HepG2 (cell line): ENCODE measurements at regions not wholly inside any gene's neighbourhood (a gene's known extent, or its start where the extent isn't known, plus 50 kb on each side); places are given as distances from the start of the nearest gene placed in this dataset.

Source experiments
- ATAC-seq: fragments of 200-7000 bp; cut with Tn5 transposase; 3 replicates; pipeline ENCODE4 v1.9.1; 2020; ENCODE audit warnings: mild to moderate bottlenecking, moderate library complexity
- BruUV-seq: library from RNA; stranded (reverse); fragments of 400-500 nt; replicated peaks from 2 replicates; lab custom pipeline; 2021; lab: Mats Ljungman, UMichigan
- CTCF ChIA-PET: fragments of 300-600 bp; formaldehyde crosslinking; extraction: SDS; loops from one replicate; lab custom pipeline; 2021; ENCODE audit warnings: low total read pairs, inconsistent platforms, low intra/inter-chr PET ratio; lab: Yijun Ruan, JAX
- POLR2A ChIA-PET: fragments of 350-600 bp; sonication (Branson Sonifier 250); formaldehyde crosslinking; loops from one replicate; lab custom pipeline; 2020; ENCODE audit warnings: antibody characterized with exemption, inconsistent platforms; lab: Yijun Ruan, JAX
- DNase-seq: peaks from one replicate; pipeline ENCODE4 v3.0.0-alpha.2; 2015; ENCODE audit warnings: low spot score
- FAIRE-seq: peaks from 3 replicates; lab custom pipeline; 2011; peaks lifted over from hg19 to GRCh38; lab: Jason Lieb, UNC
- H2AFZ ChIP-seq: one replicate; pipeline ENCODE4 v1.6.1; 2011; ENCODE audit warnings: low read length, inconsistent platforms
- H3K27ac ChIP-seq: fragments of 300-600 bp; 3 replicates; pipeline ENCODE4 v1.8.0; 2011; ENCODE audit warnings: mixed run types, mild to moderate bottlenecking, mixed read lengths, low read length, inconsistent platforms; ENCODE audit not compliant: insufficient read depth; ENCODE audit errors: extremely low read length
- H3K27me3 ChIP-seq, 2 experiments: fragments of 200-600 bp in 1 of 2; 2 replicates in 1 of 2; 3 replicates in 1 of 2; pipeline versions ENCODE4 v1.6.0 to v1.8.0; 2011; ENCODE audit warnings: low read length in 2 of 2, mild to moderate bottlenecking in 2 of 2, moderate library complexity in 2 of 2, inconsistent platforms in 1 of 2; ENCODE audit not compliant: insufficient read depth in 2 of 2, control insufficient read depth in 1 of 2
- H3K36me3 ChIP-seq, 2 experiments: fragments of 200-600 bp in 1 of 2; replicated peaks in 1 of 2; 2 replicates in 1 of 2; 3 replicates in 1 of 2; pipeline versions ENCODE4 v1.5.1 to v1.8.0; 2011; ENCODE audit warnings: low read length in 2 of 2, inconsistent platforms in 1 of 2; ENCODE audit not compliant: insufficient read depth in 2 of 2, control insufficient read depth in 1 of 2
- H3K4me1 ChIP-seq: 2 replicates; pipeline ENCODE4 v1.5.1; 2012; ENCODE audit warnings: low read length, inconsistent platforms; ENCODE audit not compliant: insufficient read depth
- H3K4me2 ChIP-seq: 2 replicates; pipeline ENCODE4 v1.6.0; 2011; ENCODE audit warnings: low read depth, low read length, inconsistent platforms
- H3K4me3 ChIP-seq, 3 experiments: fragments of 200-600 bp in 1 of 3; sonication (generic), shearing (Covaris generic) in 1 of 3; replicated peaks in 1 of 3; 2 replicates each; pipeline ENCODE4 v1.5.1; 2011 to 2016; ENCODE audit warnings: low read length in 3 of 3, inconsistent platforms in 2 of 3, low read depth in 2 of 3, mild to moderate bottlenecking in 2 of 3, control low read depth in 1 of 3, mixed read lengths in 1 of 3; ENCODE audit not compliant: insufficient read depth in 1 of 3
- H3K79me2 ChIP-seq: one replicate; pipeline ENCODE4 v1.6.1; 2011; ENCODE audit warnings: low read length, inconsistent platforms; ENCODE audit not compliant: insufficient read depth
- H3K9ac ChIP-seq: 2 replicates; pipeline ENCODE4 v1.6.0; 2011; ENCODE audit warnings: mild to moderate bottlenecking, low read depth, low read length, inconsistent platforms; ENCODE audit not compliant: insufficient read depth
- H3K9me3 ChIP-seq: 2 replicates; pipeline ENCODE4 v1.5.1; 2012; ENCODE audit warnings: mild to moderate bottlenecking, low read length
- H4K20me1 ChIP-seq: 2 replicates; pipeline ENCODE4 v1.6.0; 2011; ENCODE audit warnings: inconsistent platforms, mild to moderate bottlenecking, low read length, moderate library complexity; ENCODE audit not compliant: insufficient read depth
- ATAD3A ChIP-seq: sonication (generic); formaldehyde crosslinking; IDR thresholded peaks from 2 replicates; pipeline ENCODE4 v1.4.0; 2020; ENCODE audit warnings: missing genetic modification reagents
- BCL6 ChIP-seq: IDR thresholded peaks from 2 replicates; pipeline ENCODE4 v1.6.1; 2016; ENCODE audit warnings: missing genetic modification reagents, missing compliant biosample characterization
- CAMTA2 ChIP-seq: sonication (generic); formaldehyde crosslinking; IDR thresholded peaks from 2 replicates; pipeline ENCODE4 v1.4.0; 2020; ENCODE audit warnings: mild to moderate bottlenecking, missing genetic modification reagents, borderline replicate concordance
- HNF4A ChIP-seq: sonication (generic); formaldehyde crosslinking; IDR thresholded peaks from 2 replicates; pipeline ENCODE4 v1.4.0; 2020; ENCODE audit warnings: missing genetic modification reagents
- HNRNPL ChIP-seq: fragments of 200-400 bp; formaldehyde crosslinking; IDR thresholded peaks from 2 replicates; pipeline ENCODE4 v1.6.1; 2017; ENCODE audit warnings: mild to moderate bottlenecking, low read depth, low read length
- KAT7 ChIP-seq: IDR thresholded peaks from 2 replicates; pipeline ENCODE4 v1.6.1; 2018; ENCODE audit warnings: borderline replicate concordance, missing compliant biosample characterization
- ZNF644 ChIP-seq: IDR thresholded peaks from 2 replicates; pipeline ENCODE4 v1.6.1; 2016; ENCODE audit warnings: low read depth
- WGBS: methylation state at CpG from one replicate; pipeline ENCODE4 v1.1.6; 2017; ENCODE audit warnings: low lambda C conversion rate; 5-methylcytosine and 5-hydroxymethylcytosine counted together
- in situ Hi-C: cut with HindIII; loops from 2 replicates; pipeline ENCODE4 v1.10.0; 2017; ENCODE audit warnings: low pct_unique_long_range_greater_than_20kb; ENCODE audit not compliant: extremely low pct_ligation_motif_present
- intact Hi-C: fragments of 100-400 bp; cut with micrococcal nuclease; formaldehyde crosslinking; loops from one replicate; pipeline ENCODE4 v1.10.0; 2022; ENCODE audit not compliant: unreplicated experiment
- TF ChIP-seq, protein P1 (sequence below): sonication (generic); formaldehyde crosslinking; IDR thresholded peaks from 2 replicates; pipeline ENCODE4 v1.4.0; 2020; ENCODE audit warnings: low read depth, mild to moderate bottlenecking, missing genetic modification reagents
- TF ChIP-seq, protein P2 (sequence below): sonication (generic); formaldehyde crosslinking; IDR thresholded peaks from 2 replicates; pipeline ENCODE4 v1.4.0; 2020; ENCODE audit warnings: missing genetic modification reagents, borderline replicate concordance
- TF ChIP-seq, protein P3 (sequence below): sonication (generic); IDR thresholded peaks from 2 replicates; pipeline ENCODE4 v1.6.1; 2016; ENCODE audit warnings: low read depth, borderline replicate concordance
- TF ChIP-seq, protein P4 (sequence below): sonication (generic); formaldehyde crosslinking; conservative IDR thresholded peaks from 2 replicates; pipeline ENCODE4 v1.4.0; 2020; ENCODE audit warnings: mild to moderate bottlenecking, missing genetic modification reagents, moderate library complexity

DNA sequence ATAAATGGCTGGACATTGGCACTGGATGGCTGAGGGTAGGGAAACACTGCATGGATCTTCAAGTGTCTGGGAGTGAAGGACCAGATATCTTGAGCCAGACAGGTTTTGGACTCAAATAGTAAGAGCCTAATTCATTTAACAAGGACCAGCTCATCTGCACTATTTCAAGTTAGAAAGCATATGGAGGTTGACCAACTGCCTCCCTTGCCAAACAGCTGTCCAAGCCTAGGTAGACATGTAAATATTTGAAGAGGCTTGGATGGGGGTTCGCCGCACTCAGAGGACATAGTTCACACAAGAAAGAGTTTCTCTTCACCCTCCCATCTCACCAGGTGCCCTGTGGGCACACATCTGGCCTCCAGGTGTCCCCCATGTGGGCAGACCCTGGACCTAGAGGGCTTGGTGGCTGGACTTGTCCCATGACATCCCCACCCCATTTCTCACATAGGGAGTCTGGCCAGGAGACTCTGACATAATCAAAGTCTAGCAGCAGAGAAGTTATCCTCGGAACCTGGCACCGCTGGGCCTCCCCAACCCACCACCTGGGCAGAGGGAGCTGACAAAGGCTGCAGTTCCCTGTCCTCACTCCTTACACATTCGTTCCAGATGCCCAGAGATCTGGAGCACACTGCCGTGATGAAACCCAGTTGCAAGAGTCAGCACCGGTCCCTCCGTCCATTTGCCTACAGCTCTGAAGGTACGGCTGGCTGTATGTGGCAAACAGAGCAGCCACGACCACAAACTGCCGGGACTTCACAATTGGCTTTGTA, 116.9 kb upstream of the GDF10 start:
- H3K79me2 ChIP-seq: no peaks in the 10 kb centered on the region
- H2AFZ ChIP-seq: no peak overlapping the region
- peaks cover 0 to 2% of the 10 kb centered on the region in 2 experiments; a peak in 1 of 5 replicates for H3K27me3 ChIP-seq
- in situ Hi-C loops: no loop called here
- 16% methylated on average over 10 of the region's 11 CpGs for WGBS
- no peak overlapping the region for H3K27ac ChIP-seq
- FAIRE-seq: no peak
- no TSS peak for BruUV-seq
- TF ChIP-seq, protein P1, sequence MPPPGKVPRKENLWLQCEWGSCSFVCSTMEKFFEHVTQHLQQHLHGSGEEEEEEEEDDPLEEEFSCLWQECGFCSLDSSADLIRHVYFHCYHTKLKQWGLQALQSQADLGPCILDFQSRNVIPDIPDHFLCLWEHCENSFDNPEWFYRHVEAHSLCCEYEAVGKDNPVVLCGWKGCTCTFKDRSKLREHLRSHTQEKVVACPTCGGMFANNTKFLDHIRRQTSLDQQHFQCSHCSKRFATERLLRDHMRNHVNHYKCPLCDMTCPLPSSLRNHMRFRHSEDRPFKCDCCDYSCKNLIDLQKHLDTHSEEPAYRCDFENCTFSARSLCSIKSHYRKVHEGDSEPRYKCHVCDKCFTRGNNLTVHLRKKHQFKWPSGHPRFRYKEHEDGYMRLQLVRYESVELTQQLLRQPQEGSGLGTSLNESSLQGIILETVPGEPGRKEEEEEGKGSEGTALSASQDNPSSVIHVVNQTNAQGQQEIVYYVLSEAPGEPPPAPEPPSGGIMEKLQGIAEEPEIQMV: no peak
- TF ChIP-seq, protein P2, sequence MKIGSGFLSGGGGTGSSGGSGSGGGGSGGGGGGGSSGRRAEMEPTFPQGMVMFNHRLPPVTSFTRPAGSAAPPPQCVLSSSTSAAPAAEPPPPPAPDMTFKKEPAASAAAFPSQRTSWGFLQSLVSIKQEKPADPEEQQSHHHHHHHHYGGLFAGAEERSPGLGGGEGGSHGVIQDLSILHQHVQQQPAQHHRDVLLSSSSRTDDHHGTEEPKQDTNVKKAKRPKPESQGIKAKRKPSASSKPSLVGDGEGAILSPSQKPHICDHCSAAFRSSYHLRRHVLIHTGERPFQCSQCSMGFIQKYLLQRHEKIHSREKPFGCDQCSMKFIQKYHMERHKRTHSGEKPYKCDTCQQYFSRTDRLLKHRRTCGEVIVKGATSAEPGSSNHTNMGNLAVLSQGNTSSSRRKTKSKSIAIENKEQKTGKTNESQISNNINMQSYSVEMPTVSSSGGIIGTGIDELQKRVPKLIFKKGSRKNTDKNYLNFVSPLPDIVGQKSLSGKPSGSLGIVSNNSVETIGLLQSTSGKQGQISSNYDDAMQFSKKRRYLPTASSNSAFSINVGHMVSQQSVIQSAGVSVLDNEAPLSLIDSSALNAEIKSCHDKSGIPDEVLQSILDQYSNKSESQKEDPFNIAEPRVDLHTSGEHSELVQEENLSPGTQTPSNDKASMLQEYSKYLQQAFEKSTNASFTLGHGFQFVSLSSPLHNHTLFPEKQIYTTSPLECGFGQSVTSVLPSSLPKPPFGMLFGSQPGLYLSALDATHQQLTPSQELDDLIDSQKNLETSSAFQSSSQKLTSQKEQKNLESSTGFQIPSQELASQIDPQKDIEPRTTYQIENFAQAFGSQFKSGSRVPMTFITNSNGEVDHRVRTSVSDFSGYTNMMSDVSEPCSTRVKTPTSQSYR (CRISPR knock-in tag): peak; percentile 14; the same call in 1 of the 2 replicates
- TF ChIP-seq ATAD3A (CRISPR knock-in tag) (no peak), BCL6 (CRISPR knock-in tag) (peak; percentile 67), HNF4A (CRISPR knock-in tag) (peak; percentile 46), ZNF644 (peak; percentile 77; the same call in 1 of the 2 replicates), KAT7 (CRISPR knock-in tag) (no peak), CAMTA2 (CRISPR knock-in tag) (no peak), HNRNPL (0 out of 2 replicates have a peak, but pooled peaks have one; percentile 43)
- TF ChIP-seq, protein P3, sequence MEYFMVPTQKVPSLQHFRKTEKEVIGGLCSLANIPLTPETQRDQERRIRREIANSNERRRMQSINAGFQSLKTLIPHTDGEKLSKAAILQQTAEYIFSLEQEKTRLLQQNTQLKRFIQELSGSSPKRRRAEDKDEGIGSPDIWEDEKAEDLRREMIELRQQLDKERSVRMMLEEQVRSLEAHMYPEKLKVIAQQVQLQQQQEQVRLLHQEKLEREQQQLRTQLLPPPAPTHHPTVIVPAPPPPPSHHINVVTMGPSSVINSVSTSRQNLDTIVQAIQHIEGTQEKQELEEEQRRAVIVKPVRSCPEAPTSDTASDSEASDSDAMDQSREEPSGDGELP: peak; percentile 73
- TF ChIP-seq, protein P4, sequence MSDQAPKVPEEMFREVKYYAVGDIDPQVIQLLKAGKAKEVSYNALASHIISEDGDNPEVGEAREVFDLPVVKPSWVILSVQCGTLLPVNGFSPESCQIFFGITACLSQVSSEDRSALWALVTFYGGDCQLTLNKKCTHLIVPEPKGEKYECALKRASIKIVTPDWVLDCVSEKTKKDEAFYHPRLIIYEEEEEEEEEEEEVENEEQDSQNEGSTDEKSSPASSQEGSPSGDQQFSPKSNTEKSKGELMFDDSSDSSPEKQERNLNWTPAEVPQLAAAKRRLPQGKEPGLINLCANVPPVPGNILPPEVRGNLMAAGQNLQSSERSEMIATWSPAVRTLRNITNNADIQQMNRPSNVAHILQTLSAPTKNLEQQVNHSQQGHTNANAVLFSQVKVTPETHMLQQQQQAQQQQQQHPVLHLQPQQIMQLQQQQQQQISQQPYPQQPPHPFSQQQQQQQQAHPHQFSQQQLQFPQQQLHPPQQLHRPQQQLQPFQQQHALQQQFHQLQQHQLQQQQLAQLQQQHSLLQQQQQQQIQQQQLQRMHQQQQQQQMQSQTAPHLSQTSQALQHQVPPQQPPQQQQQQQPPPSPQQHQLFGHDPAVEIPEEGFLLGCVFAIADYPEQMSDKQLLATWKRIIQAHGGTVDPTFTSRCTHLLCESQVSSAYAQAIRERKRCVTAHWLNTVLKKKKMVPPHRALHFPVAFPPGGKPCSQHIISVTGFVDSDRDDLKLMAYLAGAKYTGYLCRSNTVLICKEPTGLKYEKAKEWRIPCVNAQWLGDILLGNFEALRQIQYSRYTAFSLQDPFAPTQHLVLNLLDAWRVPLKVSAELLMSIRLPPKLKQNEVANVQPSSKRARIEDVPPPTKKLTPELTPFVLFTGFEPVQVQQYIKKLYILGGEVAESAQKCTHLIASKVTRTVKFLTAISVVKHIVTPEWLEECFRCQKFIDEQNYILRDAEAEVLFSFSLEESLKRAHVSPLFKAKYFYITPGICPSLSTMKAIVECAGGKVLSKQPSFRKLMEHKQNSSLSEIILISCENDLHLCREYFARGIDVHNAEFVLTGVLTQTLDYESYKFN (CRISPR knock-in tag): 0 out of 2 replicates have a peak, but pooled peaks have one; percentile 13
- TF ChIP-seq, all 625 proteins: peak for 7
- Histone ChIP-seq H3K36me3 (no peaks in the 10 kb centered on the region), H3K4me3 (no peak overlapping the region), H3K4me2 (no peak overlapping the region), H4K20me1 (no peaks in the 10 kb centered on the region), H3K9ac (no peak overlapping the region), H3K4me1 (peaks cover 20% of the 10 kb centered on the region), H3K9me3 (no peaks in the 10 kb centered on the region)
- ATAC-seq: peak; percentile 33
- intact Hi-C loops: no loop called here
- ChIA-PET CTCF (no interaction called here), POLR2A (no interaction called here)
- peak; percentile 20 for DNase-seq
